Astrocyte (in vitro differentiated cells and primary cell): ENCODE measurements at regions not wholly inside any gene's neighbourhood (a gene's known extent, or its start where the extent isn't known, plus 50 kb on each side); places are given as distances from the start of the nearest gene placed in this dataset.

Source experiments
- DNase-seq: peaks from one replicate; pipeline ENCODE4 v3.0.0-alpha.2; 2010; ENCODE audit warnings: low read depth
- FAIRE-seq: peaks from 2 replicates; lab custom pipeline; 2011; peaks lifted over from hg19 to GRCh38; lab: Jason Lieb, UNC
- H2AFZ ChIP-seq: 2 replicates; pipeline ENCODE4 v1.6.0; 2012; ENCODE audit warnings: low read depth, low read length, inconsistent platforms
- H3K27ac ChIP-seq: 2 replicates; pipeline ENCODE4 v1.5.1; 2011; ENCODE audit warnings: low read depth, low read length, inconsistent platforms
- H3K27me3 ChIP-seq: 2 replicates; pipeline ENCODE4 v1.6.0; 2011; ENCODE audit warnings: low read length, inconsistent platforms; ENCODE audit not compliant: insufficient read depth
- H3K36me3 ChIP-seq: 2 replicates; pipeline ENCODE4 v1.5.1; 2011; ENCODE audit warnings: low read length, inconsistent platforms; ENCODE audit not compliant: insufficient read depth
- H3K4me1 ChIP-seq: 2 replicates; pipeline ENCODE4 v1.5.1; 2011; ENCODE audit warnings: low read length, inconsistent platforms; ENCODE audit not compliant: insufficient read depth
- H3K4me2 ChIP-seq: 2 replicates; pipeline ENCODE4 v1.6.0; 2012; ENCODE audit warnings: low read length, inconsistent platforms
- H3K4me3 ChIP-seq: 2 replicates; pipeline ENCODE4 v1.5.1; 2011; ENCODE audit warnings: low read depth, mild to moderate bottlenecking, low read length, inconsistent platforms; ENCODE audit not compliant: insufficient read depth
- H3K79me2 ChIP-seq: 2 replicates; pipeline ENCODE4 v1.6.0; 2012; ENCODE audit warnings: mild to moderate bottlenecking, low read length, inconsistent platforms; ENCODE audit not compliant: insufficient read depth
- H3K9ac ChIP-seq: 2 replicates; pipeline ENCODE4 v1.6.0; 2012; ENCODE audit warnings: mild to moderate bottlenecking, low read length, inconsistent platforms
- H3K9me3 ChIP-seq: 2 replicates; pipeline ENCODE4 v1.5.1; 2012; ENCODE audit warnings: low read depth, mild to moderate bottlenecking, low read length, inconsistent platforms; ENCODE audit not compliant: insufficient read depth
- H4K20me1 ChIP-seq: 2 replicates; pipeline ENCODE4 v1.6.0; 2012; ENCODE audit warnings: low read length, inconsistent platforms; ENCODE audit not compliant: insufficient read depth
- H3K27ac Mint-ChIP-seq: one replicate; pipeline ENCODE4 v1.8.0; 2021; ENCODE audit warnings: mild to moderate bottlenecking, mixed read lengths; ENCODE audit not compliant: unreplicated experiment
- H3K27me3 Mint-ChIP-seq: one replicate; pipeline ENCODE4 v1.8.0; 2021; ENCODE audit warnings: low read depth, mixed read lengths; ENCODE audit not compliant: unreplicated experiment
- H3K36me3 Mint-ChIP-seq: one replicate; pipeline ENCODE4 v1.8.0; 2021; ENCODE audit warnings: low read depth, mixed read lengths; ENCODE audit not compliant: unreplicated experiment
- H3K4me1 Mint-ChIP-seq: one replicate; pipeline ENCODE4 v1.8.0; 2021; ENCODE audit warnings: low read depth, mixed read lengths; ENCODE audit not compliant: unreplicated experiment
- H3K4me3 Mint-ChIP-seq: one replicate; pipeline ENCODE4 v1.8.0; 2021; ENCODE audit warnings: mild to moderate bottlenecking, moderate library complexity, mixed read lengths; ENCODE audit not compliant: unreplicated experiment
- H3K9me3 Mint-ChIP-seq: one replicate; pipeline ENCODE4 v1.8.0; 2021; ENCODE audit warnings: mild to moderate bottlenecking, mixed read lengths; ENCODE audit not compliant: unreplicated experiment
- CTCF ChIP-seq: IDR thresholded peaks from 2 replicates; pipeline ENCODE4 v1.5.1; 2011; ENCODE audit warnings: low read depth, mild to moderate bottlenecking, inconsistent platforms, low read length, moderate library complexity; ENCODE audit not compliant: insufficient read depth
- EZH2 ChIP-seq: IDR thresholded peaks from 2 replicates; pipeline ENCODE4 v1.6.1; 2012; ENCODE audit warnings: mild to moderate bottlenecking, low read length, inconsistent platforms; ENCODE audit not compliant: insufficient read depth

- no peaks in the 10 kb centered on the region for H3K27me3 ChIP-seq
- H3K79me2 ChIP-seq, result no peaks in the 10 kb centered on the region
- FAIRE-seq (no peak), DNase-seq (no peak)
- no peaks in the 10 kb centered on the region for H3K4me1 ChIP-seq
- H3K36me3 ChIP-seq, result no peaks in the 10 kb centered on the region
- H3K4me2 ChIP-seq, result no peak overlapping the region
- no peaks in the 10 kb centered on the region for H4K20me1 ChIP-seq
- no peak overlapping the region for H3K4me3 ChIP-seq
- no peak overlapping the region for H2AFZ ChIP-seq
- no peak overlapping the region for H3K9ac ChIP-seq
- Mint-ChIP-seq H3K4me3 (no peak overlapping the region), H3K9me3 (no peaks in the 10 kb centered on the region), H3K27ac (no peak overlapping the region), H3K36me3 (no peaks in the 10 kb centered on the region), H3K4me1 (no peaks in the 10 kb centered on the region), H3K27me3 (no peaks in the 10 kb centered on the region)
- TF ChIP-seq EZH2, result no peak
- no peak for TF ChIP-seq CTCF
- H3K9me3 ChIP-seq, result no peaks in the 10 kb centered on the region
- no peak overlapping the region for H3K27ac ChIP-seq
These were observed 91.1 kb upstream of the NXPH2 start for GRCh38 chr2:138871312-138871711.

- H3K9me3 Mint-ChIP-seq, result no peaks in the 10 kb centered on the region
- DNase-seq, result no peak
- Histone ChIP-seq H2AFZ (no peak overlapping the region), H4K20me1 (no peaks in the 10 kb centered on the region), H3K4me3 (no peak overlapping the region), H3K79me2 (no peaks in the 10 kb centered on the region), H3K4me1 (no peaks in the 10 kb centered on the region), H3K36me3 (no peaks in the 10 kb centered on the region), H3K9me3 (no peaks in the 10 kb centered on the region), H3K27ac (no peak overlapping the region), H3K27me3 (no peaks in the 10 kb centered on the region), H3K4me2 (no peak overlapping the region), H3K9ac (no peak overlapping the region)
- TF ChIP-seq CTCF (no peak), EZH2 (no peak)
- H3K4me1 Mint-ChIP-seq, result no peaks in the 10 kb centered on the region
- no peaks in the 10 kb centered on the region for H3K27me3 Mint-ChIP-seq
- H3K36me3 Mint-ChIP-seq, result no peaks in the 10 kb centered on the region
- no peak overlapping the region for H3K27ac Mint-ChIP-seq
- no peak overlapping the region for H3K4me3 Mint-ChIP-seq
- no peak for FAIRE-seq
These were observed 87.2 kb upstream of the NXPH2 start for GRCh38 chr2:138867341-138867740.

- H3K4me1 Mint-ChIP-seq, result no peaks in the 10 kb centered on the region
- Histone ChIP-seq H3K4me3 (no peak overlapping the region), H3K27me3 (no peaks in the 10 kb centered on the region), H3K27ac (no peak overlapping the region), H3K4me2 (no peak overlapping the region), H3K36me3 (no peaks in the 10 kb centered on the region), H3K9ac (no peak overlapping the region), H2AFZ (no peak overlapping the region), H3K79me2 (no peaks in the 10 kb centered on the region), H4K20me1 (no peaks in the 10 kb centered on the region), H3K4me1 (no peaks in the 10 kb centered on the region), H3K9me3 (no peaks in the 10 kb centered on the region)
- H3K27ac Mint-ChIP-seq, result no peak overlapping the region
- no peaks in the 10 kb centered on the region for H3K9me3 Mint-ChIP-seq
- no peak for FAIRE-seq
- no peak for DNase-seq
- H3K36me3 Mint-ChIP-seq, result no peaks in the 10 kb centered on the region
- TF ChIP-seq CTCF (no peak), EZH2 (no peak)
- no peak overlapping the region for H3K4me3 Mint-ChIP-seq
- no peaks in the 10 kb centered on the region for H3K27me3 Mint-ChIP-seq
These were observed 86.6 kb upstream of the NXPH2 start for GRCh38 chr2:138866797-138867196.
